GM12865 (cell line): ENCODE measurements at regions not wholly inside any gene's neighbourhood (a gene's known extent, or its start where the extent isn't known, plus 50 kb on each side); places are given as distances from the start of the nearest gene placed in this dataset.

ENCODE experiments used
- DNase-seq: peaks from one replicate; pipeline ENCODE4 v3.0.0; 2010; ENCODE audit warnings: low read depth
- H3K4me3 ChIP-seq: 2 replicates; pipeline ENCODE4 v1.5.1; 2011; ENCODE audit warnings: mild to moderate bottlenecking, low read depth, low read length, control low read depth
- CTCF ChIP-seq: IDR thresholded peaks from 2 replicates; pipeline ENCODE4 v1.5.1; 2011; ENCODE audit warnings: low read length, control low read depth, low read depth, inconsistent platforms; ENCODE audit not compliant: insufficient read depth; ENCODE audit errors: missing control alignments

GRCh38 chr11:96755752-96756151 is 365.9 kb downstream of the JRKL start:
- DNase-seq, result no peak
- no peak overlapping the region for H3K4me3 ChIP-seq
- no peak for TF ChIP-seq CTCF

GRCh38 chr11:96758957-96759356 is 369.1 kb downstream of the JRKL start:
- H3K4me3 ChIP-seq, result no peak overlapping the region
- DNase-seq, result no peak
- no peak for TF ChIP-seq CTCF

- H3K4me3 ChIP-seq, result no peak overlapping the region
- DNase-seq, result no peak
- no peak for TF ChIP-seq CTCF
Observed at GRCh38 chr11:96760306-96760705, 370.5 kb downstream of the JRKL start.

- no peak overlapping the region for H3K4me3 ChIP-seq
- no peak for DNase-seq
- TF ChIP-seq CTCF, result no peak
Observed at GRCh38 chr11:96760815-96761214, 371.0 kb downstream of the JRKL start.

- DNase-seq, result no peak
- no peak for TF ChIP-seq CTCF
- no peak overlapping the region for H3K4me3 ChIP-seq
Observed at GRCh38 chr11:96761451-96761850, 371.6 kb downstream of the JRKL start.

GRCh38 chr11:96763244-96763643 is 373.4 kb downstream of the JRKL start:
- no peak overlapping the region for H3K4me3 ChIP-seq
- no peak for TF ChIP-seq CTCF
- no peak for DNase-seq

GRCh38 chr11:96778272-96778671 is 388.5 kb downstream of the JRKL start:
- no peak for DNase-seq
- TF ChIP-seq CTCF, result no peak
- no peak overlapping the region for H3K4me3 ChIP-seq
